GM21423 (cell line): ENCODE measurements at regions not wholly inside any gene's neighbourhood (a gene's known extent, or its start where the extent isn't known, plus 50 kb on each side); places are given as distances from the start of the nearest gene placed in this dataset.
A peak's percentile ranks its signal among the peaks of the same experiment; 100 is the strongest.
"Not testable (repeated sequence)": the region's sequence is repeated elsewhere in the genome, so short reads cannot be mapped to it uniquely, and the experiment has no call there.

ENCODE experiments used
- ATAC-seq: cut with Tn5 transposase; IDR thresholded peaks from one replicate; pipeline ENCODE4 v1.9.1; 2021; ENCODE audit warnings: mild to moderate bottlenecking, moderate library complexity; ENCODE audit not compliant: unreplicated experiment

GRCh38 chr4:138591808-138592207 is 349.7 kb upstream of the SLC7A11 start:
- ATAC-seq = no peak

DNA sequence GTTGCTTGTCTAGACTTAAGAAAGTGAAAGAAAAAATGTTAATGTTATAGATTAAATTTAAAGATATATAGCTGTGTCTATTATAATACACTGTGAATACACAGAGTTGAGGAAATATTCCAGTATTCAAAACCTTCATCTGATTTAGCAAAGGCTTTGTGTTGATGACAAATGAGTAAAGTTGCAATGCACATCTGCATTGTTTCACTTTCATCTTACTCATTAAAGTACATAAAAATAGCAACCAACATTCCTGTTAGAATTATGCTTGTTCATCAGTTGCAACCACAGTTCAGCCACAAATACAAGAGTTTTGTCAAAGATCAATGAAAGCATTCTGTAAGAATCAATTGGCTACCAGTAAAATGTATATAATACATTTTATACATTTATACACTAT is 346.4 kb upstream of the SLC7A11 start:
- no peak for ATAC-seq

GRCh38 chr4:138579146-138579545 is 337.0 kb upstream of the SLC7A11 start:
- no peak for ATAC-seq

DNA sequence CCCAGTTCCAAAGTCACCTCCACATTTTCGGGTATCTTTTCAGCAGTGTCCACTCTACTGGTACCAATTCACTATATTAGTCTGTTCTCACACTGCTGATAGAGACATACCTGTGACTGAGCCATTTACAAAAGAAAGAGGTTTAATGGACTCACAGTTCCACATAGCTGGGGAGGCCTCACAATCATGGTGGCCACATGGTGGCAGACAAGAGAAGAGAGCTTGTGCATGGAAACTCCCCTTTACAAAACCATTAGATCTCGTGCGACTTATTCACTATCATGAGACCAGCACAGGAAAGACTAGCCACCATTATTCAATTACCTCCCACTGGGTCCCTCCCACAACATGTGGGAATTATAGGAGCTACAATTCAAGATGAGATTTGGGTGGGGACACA is 335.7 kb upstream of the SLC7A11 start:
- ATAC-seq = not testable (repeated sequence)

DNA sequence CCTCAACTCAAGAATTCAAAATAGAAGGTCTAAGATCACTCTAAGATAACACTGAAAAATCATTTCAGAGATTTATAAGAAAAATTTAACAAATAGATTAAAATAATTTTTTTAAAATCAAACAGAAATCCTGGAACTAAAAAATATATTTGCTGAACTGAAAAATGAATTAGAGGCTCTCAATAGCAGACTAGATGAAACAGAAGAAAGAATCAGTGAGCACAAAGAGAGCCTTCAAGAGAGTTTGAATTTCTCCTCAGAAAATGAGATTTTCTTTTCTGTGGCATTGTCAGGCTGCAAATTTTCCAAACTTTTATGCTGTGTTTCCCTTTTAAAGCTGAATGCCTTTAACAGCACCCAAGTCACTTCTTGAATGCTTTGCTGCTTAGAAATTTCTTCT is 335.0 kb upstream of the SLC7A11 start:
- no peak for ATAC-seq

GRCh38 chr4:138576684-138577083 is 334.5 kb upstream of the SLC7A11 start:
- ATAC-seq = no peak

DNA sequence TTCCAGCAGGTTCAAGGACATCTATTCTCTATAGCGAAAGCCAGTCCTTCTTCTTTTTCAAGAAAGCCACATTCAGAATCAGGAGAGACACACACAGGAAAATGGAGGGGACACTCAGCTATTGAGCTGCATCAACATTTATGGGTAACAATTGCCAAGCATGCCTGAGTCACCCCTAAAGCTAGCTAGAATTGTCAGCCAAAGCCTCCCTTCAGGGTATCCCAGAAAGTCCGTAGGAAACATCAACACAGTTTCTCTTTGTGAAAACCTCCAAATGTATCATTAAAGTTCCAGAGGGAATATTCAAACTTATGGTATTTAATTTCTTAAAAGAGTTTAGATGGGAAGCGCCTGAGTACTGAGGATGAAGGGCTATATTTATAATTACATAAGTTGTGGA is 331.1 kb upstream of the SLC7A11 start:
- ATAC-seq = no peak

DNA sequence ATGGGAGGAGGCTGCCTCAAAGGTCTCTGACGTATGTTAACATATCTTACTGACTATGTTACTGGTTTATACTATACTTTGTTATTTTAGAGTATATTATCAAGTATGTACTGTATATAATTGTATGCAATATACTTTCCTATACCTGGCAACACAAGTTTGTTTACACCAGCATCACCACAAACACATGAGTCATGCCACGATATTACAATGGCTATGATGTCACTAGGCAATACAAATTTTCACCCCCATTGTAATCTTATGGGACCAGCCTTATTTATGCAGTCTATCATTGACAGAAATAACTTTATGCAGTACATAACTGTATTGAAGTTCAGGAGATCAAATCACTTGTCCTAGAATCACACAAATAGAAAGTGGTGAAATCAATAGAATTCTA is 329.9 kb upstream of the SLC7A11 start:
- no peak for ATAC-seq

DNA sequence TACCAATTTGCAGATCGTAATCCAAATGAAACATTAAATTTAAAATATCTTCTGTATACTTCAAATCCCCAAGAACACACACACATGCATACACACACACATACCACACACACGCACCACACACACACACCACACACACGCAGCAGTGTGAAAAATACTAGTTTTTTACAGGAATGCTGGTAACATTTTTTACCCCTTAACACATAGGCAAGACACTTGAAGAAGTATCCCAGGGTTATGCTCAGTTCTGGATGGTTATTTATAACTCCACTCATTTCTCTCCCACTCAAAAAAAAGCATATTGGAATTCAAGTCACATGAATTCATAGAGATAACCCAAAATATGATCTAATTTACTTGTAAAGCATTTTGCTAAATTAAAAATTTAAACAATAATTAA is 325.5 kb upstream of the SLC7A11 start:
- ATAC-seq = no peak

DNA sequence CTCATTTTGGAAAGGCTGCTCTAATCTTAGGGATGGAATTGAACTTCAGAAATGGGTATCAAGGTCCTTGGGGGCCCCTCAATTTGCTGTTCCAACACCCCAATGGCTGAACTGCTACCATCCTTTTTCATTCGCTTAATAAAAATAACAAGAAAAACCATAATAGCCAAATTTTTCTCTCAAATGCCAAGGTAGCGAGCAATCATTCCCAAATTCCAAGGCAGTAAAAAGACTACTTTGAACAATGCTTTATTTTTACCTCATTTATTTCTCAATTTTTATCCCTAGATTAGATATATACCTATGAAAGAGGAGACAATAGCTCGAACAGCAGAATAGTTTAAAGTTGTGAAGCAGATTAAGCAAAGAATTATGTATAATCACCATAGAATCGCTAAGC is 323.4 kb upstream of the SLC7A11 start:
- no peak for ATAC-seq

- ATAC-seq = no peak
These were observed 320.4 kb upstream of the SLC7A11 start for GRCh38 chr4:138562544-138562991.

DNA sequence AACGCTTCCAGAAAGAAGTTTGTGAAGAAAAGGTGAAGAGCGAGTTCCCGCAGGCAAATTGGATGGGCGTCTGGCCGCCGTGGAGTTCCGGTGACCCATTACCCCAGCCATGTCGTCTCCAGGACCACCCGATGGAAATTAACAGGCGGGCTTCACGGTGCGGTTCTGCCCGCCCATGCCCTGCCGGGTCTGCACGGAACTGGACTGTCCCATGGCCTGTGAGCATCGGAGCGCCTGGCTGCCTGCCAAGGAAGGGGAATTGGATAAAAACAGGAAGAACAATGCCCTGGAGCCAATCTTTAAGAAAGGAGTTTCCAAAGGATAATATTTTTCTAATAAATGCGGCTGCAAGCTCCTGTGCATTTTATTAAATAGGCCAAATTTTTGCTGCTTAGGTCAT is 319.8 kb upstream of the SLC7A11 start:
- no peak for ATAC-seq

GRCh38 chr4:138561276-138561880 is 319.2 kb upstream of the SLC7A11 start:
- no peak for ATAC-seq

DNA sequence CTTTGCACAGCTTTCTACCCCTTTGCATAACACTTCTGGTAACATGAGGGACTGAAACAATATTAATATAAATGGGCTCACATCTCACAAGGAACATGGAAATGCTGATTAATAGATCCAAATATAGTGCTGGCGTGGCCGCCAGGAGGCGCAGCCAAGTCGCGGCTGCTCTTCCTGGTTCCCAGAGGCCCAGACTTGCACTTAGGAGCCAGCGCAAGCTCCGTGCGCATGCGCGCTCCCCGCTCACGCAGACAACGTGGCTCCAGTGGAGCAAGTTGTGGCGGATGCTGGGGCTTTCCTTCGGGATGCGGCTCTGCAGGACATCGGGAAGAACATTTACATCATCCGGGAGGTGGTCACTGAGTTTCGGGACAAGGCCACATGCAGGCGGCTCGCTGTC is 318.3 kb upstream of the SLC7A11 start:
- no peak for ATAC-seq

GRCh38 chr4:138558886-138559285 is 316.7 kb upstream of the SLC7A11 start:
- ATAC-seq = no peak

DNA sequence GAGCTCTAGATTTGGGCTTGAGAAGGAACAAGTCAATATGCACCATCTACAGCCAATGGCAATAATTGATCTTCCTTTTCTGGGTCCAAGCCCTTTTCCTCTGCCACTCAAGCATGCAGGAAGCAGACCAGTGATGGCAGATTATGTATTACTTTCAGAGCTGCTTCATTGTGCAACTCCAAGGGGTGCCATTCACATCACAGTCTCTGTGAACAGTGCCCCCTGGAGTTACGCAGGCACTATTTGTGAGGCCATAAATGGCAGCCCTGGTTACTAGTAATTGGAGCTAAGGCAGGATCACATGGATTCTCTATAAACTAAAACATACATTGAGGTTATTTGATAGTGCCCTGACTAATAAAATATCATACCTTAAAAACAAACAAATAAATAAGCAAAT is 313.4 kb upstream of the SLC7A11 start:
- peak; percentile 93 for ATAC-seq

GRCh38 chr4:138555108-138555507 is 313.0 kb upstream of the SLC7A11 start:
- ATAC-seq = no peak

- no peak for ATAC-seq
These were observed 311.1 kb upstream of the SLC7A11 start for GRCh38 chr4:138553001-138553845.

DNA sequence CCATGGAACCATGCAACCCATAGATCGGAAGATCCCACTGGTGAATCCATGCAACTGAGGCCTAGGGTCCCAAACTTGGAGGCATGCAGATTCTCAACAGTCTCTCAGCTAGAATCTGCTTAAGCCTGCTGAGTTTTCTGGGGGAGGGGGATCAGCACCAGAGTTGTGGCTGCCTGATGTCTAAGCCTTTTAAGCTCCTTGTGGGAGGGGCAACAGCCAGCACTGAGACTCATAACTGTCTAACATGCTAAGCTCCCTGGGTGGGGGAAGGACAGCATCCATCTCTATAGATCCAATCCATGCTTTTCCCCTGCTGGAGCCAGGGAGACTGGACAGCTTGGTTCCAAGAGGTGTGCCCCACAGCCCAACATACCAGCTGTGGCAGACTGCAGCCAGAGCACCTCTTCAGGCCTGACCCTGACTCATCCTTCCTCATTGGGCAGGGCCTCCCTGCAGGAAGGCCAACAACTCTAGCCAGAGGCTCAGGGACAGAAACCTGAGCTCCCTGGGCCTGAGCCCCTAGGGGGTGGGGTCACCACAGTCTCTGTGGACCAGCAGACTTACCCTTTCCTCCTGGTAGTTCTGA is 300.1 kb upstream of the SLC7A11 start:
- no peak for ATAC-seq

GRCh38 chr4:138540056-138540800 is 298.1 kb upstream of the SLC7A11 start:
- ATAC-seq = no peak

- ATAC-seq = no peak
These were observed 296.6 kb upstream of the SLC7A11 start for GRCh38 chr4:138538743-138539142.
